Activated CD4-positive, CD25-positive, alpha-beta regulatory T cell treated with anti-CD3 and anti-CD28 coated beads, Interleukin-2, amount 50 U/mL, for 24 hours (primary cell): ENCODE measurements at regions not wholly inside any gene's neighbourhood (a gene's known extent, or its start where the extent isn't known, plus 50 kb on each side); places are given as distances from the start of the nearest gene placed in this dataset.

Experiments used
- ATAC-seq, 2 donors: fragments of 150-1000 bp; cut with Tn5 transposase; one replicate each; pipeline ENCODE4 v1.10.0; 2021; ENCODE audit warnings: mild to moderate bottlenecking in 1 of 2, moderate library complexity in 1 of 2

- ATAC-seq, result no peak
Measured at GRCh38 chr14:101123618-101124510, 220.3 kb upstream of the RTL1 start.

GRCh38 chr14:101124815-101125214 is 221.3 kb upstream of the RTL1 start:
- no peak for ATAC-seq

GRCh38 chr14:101125313-101125712 is 221.8 kb upstream of the RTL1 start:
- no peak for ATAC-seq

- ATAC-seq, result no peak
Measured at GRCh38 chr14:101125719-101126651, 222.5 kb upstream of the RTL1 start.

- no peak for ATAC-seq
Measured at GRCh38 chr14:101126731-101127130, 223.2 kb upstream of the RTL1 start.

- no peak for ATAC-seq
Measured at GRCh38 chr14:101127224-101127623, 223.7 kb upstream of the RTL1 start.

GRCh38 chr14:101128478-101129321 is 225.2 kb upstream of the RTL1 start:
- no peak for ATAC-seq

GRCh38 chr14:101129521-101130167 is 226.1 kb upstream of the RTL1 start:
- no peak for ATAC-seq

GRCh38 chr14:101130861-101131260 is 227.3 kb upstream of the RTL1 start:
- no peak for ATAC-seq

- ATAC-seq, result no peak
Measured at GRCh38 chr14:101131451-101131916, 228.0 kb upstream of the RTL1 start.

GRCh38 chr14:101132051-101132571 is 228.6 kb upstream of the RTL1 start:
- no peak for ATAC-seq

- no peak for ATAC-seq
Measured at GRCh38 chr14:101132588-101132987, 229.1 kb upstream of the RTL1 start.

GRCh38 chr14:101133068-101133467 is 229.5 kb upstream of the RTL1 start:
- ATAC-seq, result no peak

- no peak for ATAC-seq
Measured at GRCh38 chr14:101134161-101134631, 230.7 kb upstream of the RTL1 start.

GRCh38 chr14:101134851-101135433 is 231.4 kb upstream of the RTL1 start:
- no peak for ATAC-seq

GRCh38 chr14:101135796-101136742 is 232.5 kb upstream of the RTL1 start:
- no peak for ATAC-seq

GRCh38 chr14:101137234-101137633 is 233.7 kb upstream of the RTL1 start:
- ATAC-seq, result no peak

- no peak for ATAC-seq
Measured at GRCh38 chr14:101147848-101148247, 244.3 kb upstream of the RTL1 start.

- ATAC-seq, result no peak
Measured at GRCh38 chr14:101150039-101150610, 246.6 kb upstream of the RTL1 start.
